Esophagus muscularis mucosa (tissue), 4 donors: ENCODE measurements at regions not wholly inside any gene's neighbourhood (a gene's known extent, or its start where the extent isn't known, plus 50 kb on each side); places are given as distances from the start of the nearest gene placed in this dataset.

Source experiments
- DNase-seq: peaks from one replicate; pipeline ENCODE4 v3.0.0-alpha.2; 2017; ENCODE audit errors: extremely low spot score
- H3K27ac ChIP-seq, 4 donors: fragments of 200-600 bp; sonication (generic); replicated peaks in 1 of 4; 1 replicate in 3 of 4; 2 replicates in 1 of 4; pipeline ENCODE4 v1.5.1; 2016 to 2019; ENCODE audit warnings: mild to moderate bottlenecking in 1 of 4
- H3K27me3 ChIP-seq, 4 donors: fragments of 200-600 bp; sonication (generic); one replicate each; pipeline versions ENCODE4 v1.5.1 to v1.6.0; 2016 to 2019
- H3K36me3 ChIP-seq, 4 donors: fragments of 200-600 bp; sonication (generic); one replicate each; pipeline ENCODE4 v1.5.1; 2016 to 2019
- H3K4me1 ChIP-seq, 4 donors: fragments of 200-600 bp; sonication (generic); one replicate each; pipeline ENCODE4 v1.5.1; 2016 to 2019
- H3K4me3 ChIP-seq, 4 donors: fragments of 200-600 bp; sonication (generic); 1 replicate in 2 of 4; 2 replicates in 2 of 4; pipeline ENCODE4 v1.5.1; 2016 to 2019; ENCODE audit warnings: mild to moderate bottlenecking in 4 of 4, moderate library complexity in 1 of 4
- H3K9me3 ChIP-seq, 4 donors: fragments of 200-600 bp; sonication (generic); 1 replicate in 3 of 4; 2 replicates in 1 of 4; pipeline ENCODE4 v1.5.1; 2016 to 2019
- CTCF ChIP-seq, 3 experiments: fragments of 200-600 bp in 2 of 3; fragments of 450-650 bp in 1 of 3; sonication (generic) in 2 of 3; IDR thresholded peaks; one replicate each; pipeline ENCODE4 v1.5.1; 2017 to 2019; ENCODE audit warnings: antibody characterized with exemption in 3 of 3, mild to moderate bottlenecking in 2 of 3, moderate library complexity in 1 of 3
- EP300 ChIP-seq: sonication (generic); formaldehyde crosslinking; IDR thresholded peaks from one replicate; pipeline ENCODE4 v1.6.1; 2017; ENCODE audit warnings: antibody characterized with exemption
- POLR2A ChIP-seq: fragments of 450-650 bp; IDR thresholded peaks from one replicate; pipeline ENCODE4 v1.6.1; 2017; ENCODE audit warnings: antibody characterized with exemption, moderate library complexity, mild to moderate bottlenecking, low read depth
- POLR2AphosphoS5 ChIP-seq, 2 donors: sonication (generic); formaldehyde crosslinking; IDR thresholded peaks; one replicate each; pipeline ENCODE4 v1.6.1; 2017; ENCODE audit warnings: antibody characterized with exemption in 2 of 2
- WGBS: methylation state at CpG from one replicate; pipeline ENCODE4 v1.1.5; 2018; 5-methylcytosine and 5-hydroxymethylcytosine counted together
- intact Hi-C: fragments of 100-400 bp; cut with DNase I; formaldehyde crosslinking; loops from one replicate; pipeline ENCODE4 v1.15.1; 2023

- no peak for DNase-seq
- intact Hi-C loops, result no loop called here
- Histone ChIP-seq H3K27ac (no peak overlapping the region), H3K9me3 (no peaks in the 10 kb centered on the region), H3K27me3 (no peaks in the 10 kb centered on the region), H3K4me3 (no peak overlapping the region), H3K36me3 (no peaks in the 10 kb centered on the region), H3K4me1 (peaks cover 12 to 24% (median 22%) of the 10 kb centered on the region in 4 donors)
- TF ChIP-seq POLR2AphosphoS5 (IDR thresholded peaks at IDR 0.05), result no peak
- TF ChIP-seq EP300, result no peak
- no peak for TF ChIP-seq CTCF (IDR thresholded peaks at IDR 0.05)
Measured at GRCh38 chr12:46435029-46435428, 62.5 kb upstream of the SLC38A2 start.

- intact Hi-C loops, result no loop called here
- WGBS, result 63% methylated on average over 3 of the region's 3 CpGs
- Histone ChIP-seq H3K27ac (no peak overlapping the region), H3K4me3 (no peak overlapping the region), H3K36me3 (no peaks in the 10 kb centered on the region), H3K4me1 (peaks cover 12 to 24% (median 22%) of the 10 kb centered on the region in 4 donors), H3K9me3 (no peaks in the 10 kb centered on the region), H3K27me3 (no peaks in the 10 kb centered on the region)
- no peak for DNase-seq
- no peak for TF ChIP-seq CTCF (IDR thresholded peaks at IDR 0.05)
- TF ChIP-seq EP300, result no peak
Measured at GRCh38 chr12:46433829-46434228, 61.3 kb upstream of the SLC38A2 start.

DNA sequence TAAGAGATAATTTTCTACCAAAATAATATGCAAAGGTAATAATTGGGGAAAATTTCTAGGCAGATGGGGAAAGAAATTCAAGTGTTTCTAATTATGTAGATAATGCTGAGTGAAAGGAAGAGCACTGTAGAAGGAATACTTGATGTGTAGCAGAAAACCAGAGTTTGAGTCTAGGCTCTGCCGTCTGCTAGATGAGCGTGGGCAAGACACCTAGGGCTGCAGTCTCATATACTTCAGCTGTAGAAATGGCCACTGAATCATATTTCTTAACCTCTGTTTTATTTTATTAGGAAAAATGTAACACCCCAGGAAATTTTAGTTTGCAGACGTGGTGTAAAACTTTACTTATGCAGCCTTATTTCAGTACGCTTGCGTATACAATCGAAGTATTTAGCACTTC is 59.8 kb upstream of the SLC38A2 start:
- peaks cover 12 to 24% (median 22%) of the 10 kb centered on the region in 4 donors for H3K4me1 ChIP-seq
- H3K4me3 ChIP-seq, result no peak overlapping the region
- no peak for DNase-seq
- TF ChIP-seq POLR2A (no peak), EP300 (no peak), POLR2AphosphoS5 (IDR thresholded peaks at IDR 0.05) (no peak), CTCF (IDR thresholded peaks at IDR 0.05) (no peak)
- no peaks in the 10 kb centered on the region for H3K27me3 ChIP-seq
- 75% methylated on average over 6 of the region's 6 CpGs for WGBS
- intact Hi-C loops, result no loop called here
- no peaks in the 10 kb centered on the region for H3K9me3 ChIP-seq
- peak overlapping the region; percentile 61 to 73 (median 66) for H3K27ac ChIP-seq
- no peaks in the 10 kb centered on the region for H3K36me3 ChIP-seq

GRCh38 chr12:46430340-46430948 is 57.9 kb upstream of the SLC38A2 start:
- 62% methylated on average over 2 of the region's 2 CpGs for WGBS
- no peak overlapping the region for H3K4me3 ChIP-seq
- no peaks in the 10 kb centered on the region for H3K27me3 ChIP-seq
- H3K4me1 ChIP-seq, result peaks cover 12 to 24% (median 22%) of the 10 kb centered on the region in 4 donors
- no peaks in the 10 kb centered on the region for H3K9me3 ChIP-seq
- no peaks in the 10 kb centered on the region for H3K36me3 ChIP-seq
- intact Hi-C loops, result no loop called here
- no peak for DNase-seq
- TF ChIP-seq POLR2A, result no peak
- peak; percentile 17 for TF ChIP-seq EP300
- TF ChIP-seq CTCF (IDR thresholded peaks at IDR 0.05), result no peak
- TF ChIP-seq POLR2AphosphoS5 (IDR thresholded peaks at IDR 0.05), result peak in 1 of 2 donors; percentile 60
- H3K27ac ChIP-seq, result peak overlapping the region in 3 of 4 donors; percentile 20 to 73 (median 65)
